Activated CD4-positive, alpha-beta T cell treated with anti-CD3 and anti-CD28 coated beads, Interleukin-2, amount 50 U/mL, for 1 hour (primary cell): ENCODE measurements at regions not wholly inside any gene's neighbourhood (a gene's known extent, or its start where the extent isn't known, plus 50 kb on each side); places are given as distances from the start of the nearest gene placed in this dataset.

Source experiments
- DNase-seq: peaks from one replicate; pipeline ENCODE4 v3.0.0-alpha.2; 2020

GRCh38 chr11:45435706-45436105 is 149.6 kb upstream of the SYT13 start:
- no peak for DNase-seq

DNA sequence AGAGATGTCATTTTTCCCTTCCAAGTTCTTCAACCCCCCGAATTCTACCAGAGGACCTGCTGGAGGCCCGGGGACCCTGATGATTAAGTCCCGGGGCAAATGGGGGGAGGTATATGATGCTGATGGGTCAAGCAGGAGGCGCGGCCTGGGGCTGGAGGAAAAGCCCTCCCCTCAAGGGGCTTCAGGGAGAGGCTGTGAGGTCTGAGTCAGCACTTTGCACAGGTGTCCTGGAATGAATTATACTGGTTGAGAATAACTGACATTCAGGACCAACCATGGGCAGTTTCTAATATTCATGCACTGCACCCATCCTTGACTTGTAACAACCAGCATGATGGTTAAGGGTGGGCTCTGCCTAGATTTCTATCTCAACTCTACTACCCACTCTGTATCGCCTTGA is 146.8 kb upstream of the SYT13 start:
- no peak for DNase-seq

DNA sequence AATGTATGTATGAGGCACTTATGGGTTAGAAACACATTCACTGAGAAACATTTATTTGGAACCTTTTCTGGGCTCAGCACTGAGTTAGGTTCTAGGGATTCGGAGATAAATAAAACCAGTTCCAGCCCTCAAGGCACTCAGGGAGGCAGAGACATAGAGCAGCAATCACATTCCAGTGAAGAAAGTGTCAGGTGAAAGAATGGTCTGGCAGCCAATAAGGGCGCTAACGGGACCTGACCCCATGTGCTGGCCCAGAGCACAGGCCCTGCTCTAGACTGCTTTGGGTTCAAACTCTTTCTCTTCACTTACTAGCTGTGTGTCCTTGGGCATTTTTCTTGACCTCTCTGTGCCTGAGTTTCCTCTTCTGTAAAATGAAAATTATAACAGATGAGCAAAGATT is 146.0 kb upstream of the SYT13 start:
- no peak for DNase-seq

DNA sequence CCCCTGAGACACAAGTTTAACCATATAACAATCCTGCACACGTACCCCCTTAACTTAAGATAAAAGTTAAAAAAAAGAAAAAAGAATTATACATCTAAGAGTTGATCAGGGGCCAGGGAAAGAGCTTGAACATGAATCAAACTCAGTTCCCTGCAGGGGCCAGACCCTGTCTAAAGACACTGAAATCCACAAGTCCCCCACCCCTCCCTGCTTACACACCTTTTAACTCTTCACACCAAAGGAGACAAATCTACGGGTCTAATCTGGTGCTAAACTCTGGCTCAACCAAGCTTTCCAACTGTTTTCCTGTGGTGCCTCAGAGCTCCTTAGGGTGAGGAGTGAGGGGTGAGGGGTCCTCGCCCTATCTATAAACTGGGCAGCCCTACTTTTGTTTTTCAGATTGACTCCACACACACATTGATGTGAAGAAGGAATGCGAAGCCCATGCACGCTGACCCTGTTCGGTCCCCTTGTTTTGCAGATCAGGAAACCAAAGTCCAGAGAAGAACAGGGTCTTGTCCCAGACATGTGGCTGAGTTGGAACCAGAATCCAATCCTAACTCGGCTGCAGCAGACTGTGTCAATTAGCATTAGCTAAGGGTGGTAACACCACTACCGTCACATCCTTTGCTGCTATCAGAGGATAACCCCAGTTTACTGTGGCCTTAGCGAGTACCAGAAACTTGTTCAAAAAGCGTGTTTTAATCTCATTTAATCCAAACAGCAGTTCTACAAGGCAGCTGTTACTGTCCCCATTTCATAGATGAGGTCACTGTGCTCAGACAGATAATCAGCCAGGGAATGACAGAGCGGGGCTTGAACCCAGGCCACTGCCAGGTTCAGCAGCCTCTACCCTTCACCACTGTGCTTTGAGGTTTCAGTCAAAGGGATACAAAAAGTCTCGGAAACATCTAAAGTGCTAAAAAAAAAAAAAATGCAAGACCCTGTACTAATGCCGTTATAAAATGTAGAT is 145.2 kb upstream of the SYT13 start:
- DNase-seq, result no peak

- DNase-seq, result no peak
These were observed 144.2 kb upstream of the SYT13 start for GRCh38 chr11:45430361-45430760.

- DNase-seq, result no peak
These were observed 143.6 kb upstream of the SYT13 start for GRCh38 chr11:45429719-45430118.

DNA sequence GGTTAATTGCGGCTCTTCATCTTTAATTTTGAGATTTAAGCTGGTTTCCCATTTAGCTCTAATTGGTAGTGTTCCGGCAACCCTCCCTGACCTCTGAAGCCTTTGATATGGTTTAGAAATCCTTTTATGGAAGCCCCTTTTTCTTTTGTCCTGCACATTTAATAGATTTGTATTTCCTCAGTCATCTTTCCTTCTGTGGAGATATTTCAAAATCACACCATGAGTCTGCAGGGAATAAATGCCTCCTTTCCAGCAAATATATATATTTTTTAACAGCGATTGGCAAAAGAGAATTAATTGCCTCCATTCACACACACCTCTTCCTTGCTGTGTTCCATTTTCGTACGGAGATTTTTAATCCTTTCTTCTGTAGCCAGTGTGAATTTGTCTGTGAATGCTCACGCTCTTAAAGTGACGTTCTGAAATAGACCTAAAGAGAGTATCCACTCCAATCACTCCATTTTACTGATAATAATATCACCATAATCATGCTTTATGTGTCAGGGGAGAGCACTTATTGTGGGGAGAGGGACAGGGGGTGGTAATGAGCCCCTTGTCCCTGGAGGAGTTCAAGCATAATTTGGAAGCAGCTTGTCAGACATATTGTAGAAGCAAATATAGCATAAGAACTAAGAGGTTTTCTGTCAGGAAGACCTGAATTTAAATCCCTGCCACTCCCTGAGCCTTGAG is 142.5 kb upstream of the SYT13 start:
- DNase-seq, result no peak

DNA sequence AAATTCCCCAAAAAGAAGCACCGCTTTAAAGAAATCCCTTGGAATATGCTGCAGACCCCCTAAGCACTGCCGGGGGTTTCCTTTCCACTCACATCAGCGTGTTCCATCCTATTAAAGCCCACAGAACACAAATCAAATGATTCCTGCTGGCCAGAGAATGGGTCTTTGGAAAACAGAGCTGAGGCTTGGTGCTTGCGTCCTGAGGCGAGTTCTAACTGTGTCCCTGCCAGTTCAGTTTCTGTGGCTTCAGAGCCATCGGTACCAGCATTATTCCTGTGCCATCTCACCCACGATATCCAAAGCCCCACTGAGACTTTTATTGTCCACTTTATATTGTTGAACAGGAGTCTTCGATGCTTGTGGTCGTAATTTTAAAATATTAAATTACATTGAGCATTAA is 142.0 kb upstream of the SYT13 start:
- DNase-seq, result no peak

DNA sequence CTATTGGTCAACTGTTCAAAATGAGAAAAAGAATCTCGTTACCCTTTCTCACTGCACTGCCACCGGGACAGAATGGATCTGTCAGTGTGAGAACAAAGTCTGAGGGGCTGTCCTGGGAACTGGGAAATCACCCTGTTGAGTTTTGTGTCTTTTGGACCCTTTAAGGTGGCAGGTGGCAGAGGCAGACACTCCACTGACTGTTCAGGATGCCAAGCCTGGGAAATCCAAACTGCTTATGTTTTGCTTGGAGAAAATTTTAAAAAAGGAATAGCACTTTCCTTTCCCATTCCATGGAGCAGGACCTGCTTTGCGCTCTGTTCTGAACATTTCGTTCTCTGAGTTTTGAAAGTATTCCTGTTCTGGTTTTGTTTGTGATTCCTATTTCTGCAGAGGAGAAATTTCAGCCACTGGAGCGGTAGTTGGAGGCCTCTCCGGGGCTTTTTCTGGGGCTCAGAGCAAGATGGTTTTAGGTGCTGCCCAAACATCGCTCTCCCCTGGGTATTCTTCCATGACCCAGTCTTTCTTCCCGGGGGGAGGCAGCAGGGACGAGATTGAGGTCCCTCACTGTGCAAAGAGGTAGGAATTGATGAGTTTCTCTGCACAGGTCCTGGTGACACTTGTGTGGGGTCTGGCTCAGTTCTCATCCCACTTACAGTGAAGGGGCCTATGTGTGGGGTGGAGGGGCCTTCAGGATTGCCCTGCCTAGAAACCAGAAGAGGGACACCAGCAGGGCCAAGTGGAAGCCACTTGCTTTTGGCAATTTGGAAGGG is 138.5 kb upstream of the SYT13 start:
- DNase-seq, result no peak

GRCh38 chr11:45423475-45424120 is 137.5 kb upstream of the SYT13 start:
- no peak for DNase-seq

GRCh38 chr11:45423036-45423435 is 136.9 kb upstream of the SYT13 start:
- no peak for DNase-seq

GRCh38 chr11:45414088-45414487 is 127.9 kb upstream of the SYT13 start:
- no peak for DNase-seq

GRCh38 chr11:45413156-45413858 is 127.2 kb upstream of the SYT13 start:
- DNase-seq, result no peak

- DNase-seq, result no peak
These were observed 126.4 kb upstream of the SYT13 start for GRCh38 chr11:45412521-45412920.

DNA sequence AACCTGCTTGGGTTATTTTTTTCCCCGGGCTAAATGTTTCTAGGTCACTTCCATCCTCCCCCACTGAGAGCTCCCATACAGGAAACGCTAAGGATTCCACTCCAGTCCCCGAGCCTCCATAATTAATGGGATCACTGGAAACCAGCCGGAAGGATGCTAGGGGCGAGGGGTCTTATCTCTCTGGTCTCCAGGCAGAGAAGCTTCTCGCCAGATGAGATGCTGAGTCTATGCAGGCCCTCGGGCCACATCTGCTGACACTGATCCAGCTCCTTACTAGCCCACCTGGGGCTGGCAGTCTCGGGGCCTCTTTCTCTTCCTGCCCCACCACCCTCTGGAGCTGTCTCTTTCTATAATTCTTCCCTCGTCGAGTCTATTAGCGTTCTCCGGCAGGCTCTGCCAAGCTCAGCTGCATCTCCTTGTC is 125.9 kb upstream of the SYT13 start:
- no peak for DNase-seq

- DNase-seq, result no peak
These were observed 125.2 kb upstream of the SYT13 start for GRCh38 chr11:45411228-45411946.

GRCh38 chr11:45410391-45411227 is 124.5 kb upstream of the SYT13 start:
- DNase-seq, result no peak

DNA sequence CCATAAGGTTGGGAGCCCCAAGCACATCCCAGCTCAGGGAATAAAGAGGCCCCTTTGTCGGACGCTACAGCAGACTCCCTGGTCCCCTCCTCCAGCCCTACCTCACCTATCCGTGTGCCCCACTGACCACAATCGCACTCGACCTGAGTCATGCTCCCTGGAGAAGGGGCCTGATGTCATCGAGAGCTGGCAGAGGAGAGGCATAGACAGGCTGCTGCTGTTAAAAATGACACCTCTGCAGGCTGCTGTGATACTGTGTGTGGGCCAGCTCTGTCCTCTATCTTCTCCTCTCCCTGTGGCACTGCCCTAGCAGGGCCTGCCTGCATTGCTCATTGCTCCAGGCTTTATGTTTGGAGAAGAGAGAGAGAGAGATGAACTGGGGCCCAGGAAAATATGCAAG is 123.4 kb upstream of the SYT13 start:
- DNase-seq, result no peak

DNA sequence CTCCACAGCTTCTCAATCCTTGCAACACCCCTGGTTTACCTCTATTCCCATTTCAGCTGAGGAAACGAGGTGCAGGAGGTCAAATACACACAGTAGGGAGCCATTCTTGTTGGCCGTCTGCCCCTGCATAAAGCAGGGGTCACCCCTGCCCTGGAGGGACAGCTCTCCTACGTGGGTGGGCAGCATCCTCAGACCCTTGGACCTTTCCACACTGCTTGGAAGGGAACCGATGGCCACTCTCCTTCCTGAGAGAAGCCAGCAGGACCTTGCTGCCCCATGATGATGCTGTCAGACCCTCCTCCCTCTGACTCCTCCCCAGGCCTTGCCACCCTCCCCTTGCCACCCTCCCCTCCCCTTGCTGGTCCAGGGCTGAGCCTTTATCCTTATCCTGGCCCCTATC is 121.1 kb upstream of the SYT13 start:
- no peak for DNase-seq

GRCh38 chr11:45405916-45406670 is 120.0 kb upstream of the SYT13 start:
- no peak for DNase-seq
